ENCODE measurements at regions not wholly inside any gene's neighbourhood (a gene's known extent, or its start where the extent isn't known, plus 50 kb on each side); places are given as distances from the start of the nearest gene placed in this dataset.
"Not testable (repeated sequence)": the region's sequence is repeated elsewhere in the genome, so short reads cannot be mapped to it uniquely, and the experiment has no call there.

- ChIA-PET POLR2A (no interaction called here), CTCF (no interaction called here)
- no peak for DNase-seq (ENCODE audit: low read depth)
- Histone ChIP-seq H3K4me3 (ENCODE audit: low read depth, low read length) (no peak overlapping the region), H3K27me3 (ENCODE audit: control insufficient read depth, insufficient read depth, low read length) (no peaks in the 10 kb centered on the region), H3K36me3 (ENCODE audit: control insufficient read depth, insufficient read depth, low read length) (no peaks in the 10 kb centered on the region)
- TF ChIP-seq CTCF (IDR thresholded peaks at IDR 0.05; ENCODE audit: insufficient read depth, low read depth, low read length), result no peak
Observed at GRCh38 chr22:49392841-49393510, 434.7 kb downstream of the BRD1 start.

- no peaks in the 10 kb centered on the region for H3K27me3 ChIP-seq (ENCODE audit: control insufficient read depth, insufficient read depth, low read length)
- DNase-seq (ENCODE audit: low read depth), result no peak
- ChIA-PET POLR2A (no interaction called here), CTCF (no interaction called here)
- H3K36me3 ChIP-seq (ENCODE audit: control insufficient read depth, insufficient read depth, low read length), result no peaks in the 10 kb centered on the region
- no peak for TF ChIP-seq CTCF (IDR thresholded peaks at IDR 0.05; ENCODE audit: insufficient read depth, low read depth, low read length)
- no peak overlapping the region for H3K4me3 ChIP-seq (ENCODE audit: low read depth, low read length)
Observed at GRCh38 chr22:49392247-49392646, 435.4 kb downstream of the BRD1 start.

GRCh38 chr22:49391436-49391835, 436.2 kb downstream of the BRD1 start:
- ChIA-PET POLR2A (no interaction called here), CTCF (no interaction called here)
- no peak for DNase-seq (ENCODE audit: low read depth)
- TF ChIP-seq CTCF (IDR thresholded peaks at IDR 0.05; ENCODE audit: insufficient read depth, low read depth, low read length), result no peak
- Histone ChIP-seq H3K36me3 (ENCODE audit: control insufficient read depth, insufficient read depth, low read length) (no peaks in the 10 kb centered on the region), H3K4me3 (ENCODE audit: low read depth, low read length) (no peak overlapping the region), H3K27me3 (ENCODE audit: control insufficient read depth, insufficient read depth, low read length) (no peaks in the 10 kb centered on the region)

- POLR2A ChIA-PET, result no interaction called here
Observed at GRCh38 chr22:49390954-49391353, 436.7 kb downstream of the BRD1 start.

GRCh38 chr22:49383909-49384308, 443.8 kb downstream of the BRD1 start:
- POLR2A ChIA-PET; CTCF ChIA-PET; DNase-seq (ENCODE audit: low read depth); H3K4me3 ChIP-seq (ENCODE audit: low read depth, low read length); H3K27me3 ChIP-seq (ENCODE audit: control insufficient read depth, insufficient read depth, low read length); H3K36me3 ChIP-seq (ENCODE audit: control insufficient read depth, insufficient read depth, low read length): not testable (repeated sequence)

More at GRCh38 chr22:49390954-49391353, 436.7 kb downstream of the BRD1 start:
- TF ChIP-seq CTCF (IDR thresholded peaks at IDR 0.05; ENCODE audit: insufficient read depth, low read depth, low read length), result no peak
- DNase-seq (ENCODE audit: low read depth), result no peak
- Histone ChIP-seq H3K36me3 (ENCODE audit: control insufficient read depth, insufficient read depth, low read length) (no peaks in the 10 kb centered on the region), H3K4me3 (ENCODE audit: low read depth, low read length) (no peak overlapping the region), H3K27me3 (ENCODE audit: control insufficient read depth, insufficient read depth, low read length) (no peaks in the 10 kb centered on the region)
- CTCF ChIA-PET, result no interaction called here

- Histone ChIP-seq H3K4me3 (ENCODE audit: low read depth, low read length) (no peak overlapping the region), H3K27me3 (ENCODE audit: control insufficient read depth, insufficient read depth, low read length) (no peaks in the 10 kb centered on the region), H3K36me3 (ENCODE audit: control insufficient read depth, insufficient read depth, low read length) (no peaks in the 10 kb centered on the region)
- DNase-seq (ENCODE audit: low read depth), result no peak
- ChIA-PET POLR2A (no interaction called here), CTCF (no interaction called here)
- TF ChIP-seq CTCF (IDR thresholded peaks at IDR 0.05; ENCODE audit: insufficient read depth, low read depth, low read length), result no peak
Observed at GRCh38 chr22:49382451-49382735, 445.3 kb downstream of the BRD1 start.

Data from BJ (cell line).